Osteoblast (primary cell): ENCODE measurements at regions not wholly inside any gene's neighbourhood (a gene's known extent, or its start where the extent isn't known, plus 50 kb on each side); places are given as distances from the start of the nearest gene placed in this dataset.

ENCODE experiments used
- DNase-seq: peaks from one replicate; pipeline ENCODE4 v3.0.0; 2011; ENCODE audit warnings: low spot score, mixed read lengths; ENCODE audit not compliant: insufficient read length; ENCODE audit errors: missing footprints
- H2AFZ ChIP-seq: 2 replicates; pipeline ENCODE4 v1.6.0; 2011; ENCODE audit warnings: mild to moderate bottlenecking, low read length
- H3K27ac ChIP-seq: 2 replicates; pipeline ENCODE4 v1.5.1; 2011; ENCODE audit warnings: mild to moderate bottlenecking, low read depth, low read length, moderate library complexity
- H3K27me3 ChIP-seq: 2 replicates; pipeline ENCODE4 v1.6.0; 2012; ENCODE audit warnings: mild to moderate bottlenecking, control low read depth, inconsistent platforms, low read length, moderate library complexity; ENCODE audit not compliant: insufficient read depth
- H3K36me3 ChIP-seq: 2 replicates; pipeline ENCODE4 v1.5.1; 2011; ENCODE audit warnings: mild to moderate bottlenecking, low read length, control low read depth, moderate library complexity; ENCODE audit not compliant: insufficient read depth
- H3K4me1 ChIP-seq: 2 replicates; pipeline ENCODE4 v1.5.1; 2011; ENCODE audit warnings: mild to moderate bottlenecking, low read length, control low read depth, moderate library complexity; ENCODE audit not compliant: insufficient read depth
- H3K4me2 ChIP-seq: 2 replicates; pipeline ENCODE4 v1.6.0; 2011; ENCODE audit warnings: mild to moderate bottlenecking, low read length; ENCODE audit not compliant: insufficient read depth
- H3K4me3 ChIP-seq: fragments of 200-600 bp; sonication (generic); 3 replicates; pipeline ENCODE4 v1.5.1; 2012; ENCODE audit warnings: mild to moderate bottlenecking, low read length, inconsistent platforms; ENCODE audit not compliant: insufficient read depth
- H3K79me2 ChIP-seq: 2 replicates; pipeline ENCODE4 v1.6.0; 2012; ENCODE audit warnings: mild to moderate bottlenecking, low read length, control low read depth, inconsistent platforms; ENCODE audit not compliant: insufficient read depth
- H3K9me3 ChIP-seq: 2 replicates; pipeline ENCODE4 v1.5.1; 2011; ENCODE audit warnings: low read depth, low read length, control low read depth
- H4K20me1 ChIP-seq: 2 replicates; pipeline ENCODE4 v1.6.0; 2012; ENCODE audit warnings: mild to moderate bottlenecking, low read length, control low read depth; ENCODE audit not compliant: insufficient read depth
- CTCF ChIP-seq: IDR thresholded peaks from 2 replicates; pipeline ENCODE4 v1.5.1; 2011; ENCODE audit warnings: mild to moderate bottlenecking, low read depth, low read length, moderate library complexity; ENCODE audit errors: extremely low read depth

- no peak overlapping the region for H3K4me3 ChIP-seq
- DNase-seq, result no peak
- no peaks in the 10 kb centered on the region for H4K20me1 ChIP-seq
- no peaks in the 10 kb centered on the region for H3K36me3 ChIP-seq
- no peak overlapping the region for H3K4me2 ChIP-seq
- no peak overlapping the region for H3K27ac ChIP-seq
- H3K27me3 ChIP-seq, result no peaks in the 10 kb centered on the region
- H2AFZ ChIP-seq, result no peak overlapping the region
- H3K9me3 ChIP-seq, result no peaks in the 10 kb centered on the region
- H3K79me2 ChIP-seq, result no peaks in the 10 kb centered on the region
- no peak for TF ChIP-seq CTCF
- H3K4me1 ChIP-seq, result no peaks in the 10 kb centered on the region
These were observed 192.4 kb upstream of the CSF3R start for GRCh38 chr1:36675106-36675505.

GRCh38 chr1:36673202-36673601 lies 190.5 kb upstream of the CSF3R start:
- H3K79me2 ChIP-seq, result no peaks in the 10 kb centered on the region
- no peaks in the 10 kb centered on the region for H3K36me3 ChIP-seq
- H3K4me1 ChIP-seq, result no peaks in the 10 kb centered on the region
- no peak overlapping the region for H2AFZ ChIP-seq
- H3K4me2 ChIP-seq, result no peak overlapping the region
- no peak overlapping the region for H3K4me3 ChIP-seq
- H3K27ac ChIP-seq, result no peak overlapping the region
- DNase-seq, result peak; percentile 79
- no peaks in the 10 kb centered on the region for H4K20me1 ChIP-seq
- H3K9me3 ChIP-seq, result no peaks in the 10 kb centered on the region
- no peaks in the 10 kb centered on the region for H3K27me3 ChIP-seq
- TF ChIP-seq CTCF, result no peak

- Histone ChIP-seq H3K9me3 (no peaks in the 10 kb centered on the region), H3K36me3 (no peaks in the 10 kb centered on the region), H3K79me2 (no peaks in the 10 kb centered on the region), H3K27me3 (no peaks in the 10 kb centered on the region), H3K4me1 (no peaks in the 10 kb centered on the region), H4K20me1 (no peaks in the 10 kb centered on the region), H3K4me2 (no peak overlapping the region), H3K27ac (no peak overlapping the region), H2AFZ (no peak overlapping the region), H3K4me3 (no peak overlapping the region)
- DNase-seq, result no peak
- no peak for TF ChIP-seq CTCF
These were observed 186.5 kb upstream of the CSF3R start for GRCh38 chr1:36669262-36669661.

GRCh38 chr1:36667836-36668235 lies 185.1 kb upstream of the CSF3R start:
- Histone ChIP-seq H3K36me3 (no peaks in the 10 kb centered on the region), H3K27me3 (no peaks in the 10 kb centered on the region), H3K4me2 (no peak overlapping the region), H3K27ac (no peak overlapping the region), H3K9me3 (no peaks in the 10 kb centered on the region), H3K4me3 (no peak overlapping the region), H3K4me1 (no peaks in the 10 kb centered on the region), H2AFZ (no peak overlapping the region), H4K20me1 (no peaks in the 10 kb centered on the region), H3K79me2 (no peaks in the 10 kb centered on the region)
- DNase-seq, result no peak
- no peak for TF ChIP-seq CTCF
